DOHH2 (cell line): ENCODE measurements at regions not wholly inside any gene's neighbourhood (a gene's known extent, or its start where the extent isn't known, plus 50 kb on each side); places are given as distances from the start of the nearest gene placed in this dataset.

ENCODE experiments used
- CTCF ChIP-seq: fragments of 200-600 bp; sonication (generic); IDR thresholded peaks from one replicate; pipeline ENCODE4 v1.5.1; 2014; ENCODE audit warnings: antibody characterized with exemption, mild to moderate bottlenecking, low read depth, low read length; ENCODE audit not compliant: poor library complexity, severe bottlenecking
- EZH2phosphoT487 ChIP-seq: fragments of 200-600 bp; sonication (generic); IDR thresholded peaks from 2 replicates; pipeline ENCODE4 v1.6.1; 2017; ENCODE audit warnings: borderline replicate concordance, mild to moderate bottlenecking, antibody characterized with exemption, low read length, moderate library complexity, mixed read lengths

GRCh38 chr2:67945056-67945455 is 117.7 kb downstream of the C1D start:
- no peak for TF ChIP-seq CTCF
- TF ChIP-seq EZH2phosphoT487, result no peak
